Ascending aorta (tissue), 2 donors: ENCODE measurements at regions not wholly inside any gene's neighbourhood (a gene's known extent, or its start where the extent isn't known, plus 50 kb on each side); places are given as distances from the start of the nearest gene placed in this dataset.

ENCODE experiments used
- DNase-seq, 2 donors: peaks; one replicate each; pipeline ENCODE4 v3.0.0-alpha.2; 2019; ENCODE audit warnings: low spot score in 2 of 2
- H3K27ac ChIP-seq, 2 donors: fragments of 200-600 bp; sonication (generic); one replicate each; pipeline ENCODE4 v1.5.1; 2016 to 2017; ENCODE audit warnings: mild to moderate bottlenecking in 1 of 2
- H3K27me3 ChIP-seq: fragments of 200-600 bp; sonication (generic); one replicate; pipeline ENCODE4 v1.5.1; 2017
- H3K36me3 ChIP-seq, 2 donors: fragments of 200-600 bp; sonication (generic); one replicate each; pipeline ENCODE4 v1.5.1; 2016
- H3K4me1 ChIP-seq, 2 donors: fragments of 200-600 bp; sonication (generic); one replicate each; pipeline ENCODE4 v1.5.1; 2016 to 2017; ENCODE audit warnings: mild to moderate bottlenecking in 1 of 2
- H3K4me3 ChIP-seq, 2 donors: fragments of 200-600 bp; sonication (generic); one replicate each; pipeline ENCODE4 v1.5.1; 2016 to 2017; ENCODE audit warnings: mild to moderate bottlenecking in 1 of 2
- H3K9me3 ChIP-seq, 2 donors: fragments of 200-600 bp; sonication (generic); one replicate each; pipeline ENCODE4 v1.5.1; 2016
- intact Hi-C: fragments of 100-400 bp; cut with DNase I; formaldehyde crosslinking; loops from one replicate; pipeline ENCODE4 v1.15.1; 2023
- TF ChIP-seq, protein P1 (sequence below), 3 experiments: fragments of 200-600 bp in 2 of 3; fragments of 450-650 bp in 1 of 3; sonication (generic) in 2 of 3; IDR thresholded peaks; one replicate each; pipeline ENCODE4 v1.5.1; 2016 to 2019; ENCODE audit warnings: antibody characterized with exemption in 3 of 3, mild to moderate bottlenecking in 1 of 3, moderate library complexity in 1 of 3

DNA sequence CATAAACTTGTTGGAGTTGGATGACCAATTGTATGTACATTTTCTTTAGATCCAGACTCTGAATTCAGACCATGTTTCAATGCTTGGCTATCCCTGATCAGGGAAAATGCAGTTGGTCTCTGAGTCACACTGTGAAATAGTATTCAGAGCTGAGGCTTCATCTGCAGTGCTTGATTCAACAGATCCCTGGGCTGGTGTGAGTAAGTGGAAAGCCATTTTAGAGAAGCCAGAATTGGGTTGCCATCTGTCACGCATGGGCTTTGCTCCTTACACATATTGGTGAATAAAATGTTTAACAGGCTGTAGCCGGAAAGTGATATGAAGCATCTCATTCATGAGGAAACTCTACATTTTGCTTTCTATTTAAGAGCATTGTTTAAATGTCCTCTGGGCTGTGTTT, 50.0 kb upstream of the ACYP2 start:
- DNase-seq, result no peak
- no peaks in the 10 kb centered on the region for H3K27me3 ChIP-seq
- H3K4me3 ChIP-seq, result no peak overlapping the region
- TF ChIP-seq, protein P1, sequence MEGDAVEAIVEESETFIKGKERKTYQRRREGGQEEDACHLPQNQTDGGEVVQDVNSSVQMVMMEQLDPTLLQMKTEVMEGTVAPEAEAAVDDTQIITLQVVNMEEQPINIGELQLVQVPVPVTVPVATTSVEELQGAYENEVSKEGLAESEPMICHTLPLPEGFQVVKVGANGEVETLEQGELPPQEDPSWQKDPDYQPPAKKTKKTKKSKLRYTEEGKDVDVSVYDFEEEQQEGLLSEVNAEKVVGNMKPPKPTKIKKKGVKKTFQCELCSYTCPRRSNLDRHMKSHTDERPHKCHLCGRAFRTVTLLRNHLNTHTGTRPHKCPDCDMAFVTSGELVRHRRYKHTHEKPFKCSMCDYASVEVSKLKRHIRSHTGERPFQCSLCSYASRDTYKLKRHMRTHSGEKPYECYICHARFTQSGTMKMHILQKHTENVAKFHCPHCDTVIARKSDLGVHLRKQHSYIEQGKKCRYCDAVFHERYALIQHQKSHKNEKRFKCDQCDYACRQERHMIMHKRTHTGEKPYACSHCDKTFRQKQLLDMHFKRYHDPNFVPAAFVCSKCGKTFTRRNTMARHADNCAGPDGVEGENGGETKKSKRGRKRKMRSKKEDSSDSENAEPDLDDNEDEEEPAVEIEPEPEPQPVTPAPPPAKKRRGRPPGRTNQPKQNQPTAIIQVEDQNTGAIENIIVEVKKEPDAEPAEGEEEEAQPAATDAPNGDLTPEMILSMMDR (IDR thresholded peaks at IDR 0.05), result no peak
- intact Hi-C loops, result no loop called here
- no peak overlapping the region for H3K27ac ChIP-seq
- H3K4me1 ChIP-seq, result no peaks in the 10 kb centered on the region
- H3K36me3 ChIP-seq, result no peaks in the 10 kb centered on the region
- H3K9me3 ChIP-seq, result no peaks in the 10 kb centered on the region

DNA sequence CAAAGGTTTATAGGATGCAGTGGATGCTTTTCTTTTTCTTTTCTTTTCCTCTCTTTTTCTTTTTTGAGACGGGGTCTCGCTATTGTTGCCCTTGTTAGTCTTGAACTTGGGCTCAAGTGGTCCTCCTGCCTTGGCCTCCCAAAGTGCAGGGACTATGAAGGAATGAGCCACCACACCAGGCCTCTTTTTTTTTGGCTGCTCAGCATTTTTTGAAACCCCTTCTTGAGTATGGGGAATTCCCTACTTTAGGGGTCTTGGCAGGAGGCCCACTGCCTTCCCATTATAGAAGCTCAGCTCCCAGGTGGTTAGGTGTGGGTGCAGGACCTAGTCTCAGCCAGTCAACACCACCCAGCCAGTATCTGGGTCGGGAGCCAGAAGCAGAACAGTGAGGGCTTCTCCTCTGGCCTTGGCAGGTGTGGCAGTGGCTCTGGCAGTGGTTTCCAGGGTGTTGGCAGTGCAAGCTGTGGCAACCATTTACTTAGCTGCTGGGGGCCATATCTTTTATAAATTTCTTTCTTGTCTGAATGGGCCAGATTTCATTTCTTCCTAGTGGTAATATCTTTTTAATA, 51.4 kb upstream of the ACYP2 start:
- TF ChIP-seq, protein P1 (IDR thresholded peaks at IDR 0.05), result no peak
- H3K27me3 ChIP-seq, result no peaks in the 10 kb centered on the region
- H3K27ac ChIP-seq, result no peak overlapping the region
- H3K36me3 ChIP-seq, result no peaks in the 10 kb centered on the region
- DNase-seq, result no peak
- no peaks in the 10 kb centered on the region for H3K4me1 ChIP-seq
- intact Hi-C loops, result no loop called here
- no peaks in the 10 kb centered on the region for H3K9me3 ChIP-seq
- no peak overlapping the region for H3K4me3 ChIP-seq

DNA sequence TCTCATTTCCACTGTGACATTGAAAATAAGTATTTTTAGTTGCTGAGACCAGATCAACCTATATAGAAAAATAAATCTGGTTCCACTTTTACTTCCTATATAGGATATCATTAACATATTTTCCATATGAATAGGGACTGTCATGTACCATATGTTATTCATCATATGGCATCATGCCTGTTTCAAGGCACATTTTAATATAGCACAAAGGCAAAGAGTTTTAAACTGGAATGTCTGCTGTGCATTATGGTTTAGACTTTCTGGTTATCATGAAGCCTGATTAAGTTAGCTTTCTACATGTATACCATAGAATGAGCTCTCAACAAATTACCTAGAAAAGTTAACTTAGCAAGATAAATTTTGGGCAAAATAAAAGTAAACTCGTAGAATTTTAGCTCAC, 53.0 kb upstream of the ACYP2 start:
- Histone ChIP-seq H3K4me1 (no peaks in the 10 kb centered on the region), H3K27me3 (no peaks in the 10 kb centered on the region), H3K36me3 (no peaks in the 10 kb centered on the region), H3K4me3 (no peak overlapping the region), H3K27ac (no peak overlapping the region), H3K9me3 (no peaks in the 10 kb centered on the region)
- intact Hi-C loops, result no loop called here
- TF ChIP-seq, protein P1 (IDR thresholded peaks at IDR 0.05), result no peak
- DNase-seq, result no peak

DNA sequence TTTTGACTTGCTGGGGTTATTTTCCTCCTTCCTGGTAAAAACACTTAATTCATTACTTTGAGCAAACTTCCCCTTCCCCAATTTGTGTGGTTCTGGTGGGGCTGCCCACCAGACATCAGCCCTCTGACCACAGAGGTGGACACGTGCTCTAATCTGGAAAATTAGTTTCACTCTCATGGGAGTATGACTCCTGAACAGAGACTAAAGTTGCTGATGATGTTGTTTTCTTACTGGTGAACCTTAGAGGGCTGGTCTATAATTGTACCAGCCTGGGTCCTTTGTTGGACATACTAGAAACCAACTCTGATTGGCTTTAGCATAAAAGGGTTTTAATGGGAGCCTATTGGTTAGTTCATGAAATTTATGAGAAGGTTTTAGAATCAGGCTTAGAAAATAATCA, 54.1 kb upstream of the ACYP2 start:
- DNase-seq, result no peak
- intact Hi-C loops, result no loop called here
- TF ChIP-seq, protein P1 (IDR thresholded peaks at IDR 0.05), result no peak

DNA sequence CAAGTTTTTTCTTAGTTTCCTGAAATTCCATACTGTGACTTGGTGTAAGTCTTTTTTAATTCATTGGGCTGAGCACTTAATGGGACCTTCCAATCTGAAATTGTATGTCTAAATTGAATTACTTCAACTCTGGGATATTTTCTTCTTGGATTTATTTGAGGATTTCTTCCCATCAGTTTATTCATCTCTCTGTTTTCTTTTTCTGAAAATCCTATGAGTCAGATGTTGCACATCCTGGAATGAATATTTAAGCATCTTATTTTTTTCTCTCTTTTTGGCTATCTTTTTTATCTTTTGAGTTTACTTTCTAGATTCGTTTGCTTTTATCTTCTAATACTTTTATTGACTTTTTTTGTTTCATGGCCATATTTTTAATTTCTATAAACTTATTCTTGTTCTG, 55.4 kb upstream of the ACYP2 start:
- Histone ChIP-seq H3K4me1 (peaks cover 0 to 2% of the 10 kb centered on the region in 2 donors), H3K9me3 (no peaks in the 10 kb centered on the region), H3K27me3 (no peaks in the 10 kb centered on the region), H3K36me3 (no peaks in the 10 kb centered on the region), H3K27ac (no peak overlapping the region), H3K4me3 (no peak overlapping the region)
- intact Hi-C loops, result no loop called here
- no peak for DNase-seq
- TF ChIP-seq, protein P1 (IDR thresholded peaks at IDR 0.05), result no peak

More for the DNA sequence above, 54.1 kb upstream of the ACYP2 start:
- Histone ChIP-seq H3K4me1 (no peaks in the 10 kb centered on the region), H3K36me3 (no peaks in the 10 kb centered on the region), H3K4me3 (no peak overlapping the region), H3K9me3 (no peaks in the 10 kb centered on the region), H3K27ac (no peak overlapping the region), H3K27me3 (no peaks in the 10 kb centered on the region)

DNA sequence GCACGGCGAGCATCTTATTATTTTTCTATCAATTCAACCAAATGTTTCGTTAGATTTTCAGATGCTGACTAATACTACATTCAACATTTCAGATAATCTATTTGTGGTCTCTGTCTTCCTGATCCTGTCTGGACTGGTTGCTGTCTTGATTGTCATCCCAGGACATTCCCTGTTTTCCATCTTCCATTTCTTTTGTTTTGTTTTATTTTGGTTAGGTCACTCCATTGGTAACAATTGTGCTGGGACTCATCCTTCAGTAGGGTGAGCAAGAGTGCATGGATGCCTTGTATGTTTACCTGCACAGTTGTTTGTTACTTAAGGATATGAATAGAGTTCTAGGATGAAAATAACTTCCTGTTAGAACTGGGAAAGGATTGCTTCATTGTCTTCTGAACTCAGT, 55.9 kb upstream of the ACYP2 start:
- intact Hi-C loops, result no loop called here
- Histone ChIP-seq H3K27me3 (no peaks in the 10 kb centered on the region), H3K4me3 (no peak overlapping the region), H3K36me3 (no peaks in the 10 kb centered on the region), H3K4me1 (peaks cover 0 to 5% of the 10 kb centered on the region in 2 donors), H3K9me3 (no peaks in the 10 kb centered on the region), H3K27ac (no peak overlapping the region)
- TF ChIP-seq, protein P1 (IDR thresholded peaks at IDR 0.05), result no peak
- no peak for DNase-seq
